Testis (tissue), 2 donors: ENCODE measurements at regions not wholly inside any gene's neighbourhood (a gene's known extent, or its start where the extent isn't known, plus 50 kb on each side); places are given as distances from the start of the nearest gene placed in this dataset.

Experiments used
- CTCF ChIP-seq, 3 experiments: fragments of 450-650 bp in 2 of 3; fragments of 200-600 bp in 1 of 3; sonication (generic) in 1 of 3; IDR thresholded peaks; one replicate each; pipeline ENCODE4 v1.5.1; 2016 to 2019; ENCODE audit warnings: antibody characterized with exemption in 3 of 3, mild to moderate bottlenecking in 2 of 3, moderate library complexity in 1 of 3
- POLR2A ChIP-seq: fragments of 450-650 bp; IDR thresholded peaks from one replicate; pipeline ENCODE4 v1.6.1; 2017; ENCODE audit warnings: antibody characterized with exemption, mild to moderate bottlenecking, moderate library complexity

DNA sequence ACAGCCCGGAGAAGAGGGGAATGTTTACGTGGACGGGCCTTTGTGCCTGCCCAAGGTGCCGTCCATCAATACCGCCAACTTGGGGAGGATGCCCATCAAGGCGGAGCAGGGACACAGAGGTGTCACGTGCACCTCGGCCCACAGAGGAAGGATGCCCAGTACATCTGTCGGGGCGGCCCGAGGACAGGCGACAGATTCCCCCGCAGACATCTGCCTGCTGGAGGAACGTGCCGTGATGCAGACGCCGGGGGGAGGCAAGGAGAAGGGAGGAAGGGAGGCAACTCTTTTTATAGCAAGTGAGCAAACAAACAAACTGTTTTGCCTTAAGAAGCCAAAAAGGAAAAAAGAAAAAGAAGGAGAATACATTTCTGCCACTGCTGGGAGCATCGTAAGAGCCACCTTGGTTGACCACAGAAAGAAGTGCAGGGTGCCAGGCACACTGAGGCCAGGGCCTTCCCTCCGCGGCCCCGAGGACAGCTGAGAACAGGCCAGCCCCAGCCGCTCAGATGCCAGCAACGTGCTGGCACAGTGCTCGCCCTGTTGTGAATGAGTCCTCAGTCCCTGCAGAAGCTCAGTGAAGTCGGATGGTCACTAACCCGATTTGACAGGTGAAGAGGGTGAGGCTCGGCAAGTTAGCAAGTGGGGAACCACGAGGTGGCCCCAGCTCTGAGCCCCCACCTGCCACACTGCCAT is 146.4 kb downstream of the RBFOX3 start:
- TF ChIP-seq CTCF (IDR thresholded peaks at IDR 0.05) (no peak), POLR2A (no peak)
